Fibroblast of skin of abdomen (primary cell): ENCODE measurements at regions not wholly inside any gene's neighbourhood (a gene's known extent, or its start where the extent isn't known, plus 50 kb on each side); places are given as distances from the start of the nearest gene placed in this dataset.
"Not testable (repeated sequence)": the region's sequence is repeated elsewhere in the genome, so short reads cannot be mapped to it uniquely, and the experiment has no call there.

Experiments
- DNase-seq: peaks from one replicate; pipeline ENCODE4 v3.0.0-alpha.2; 2013

GRCh38 chr11:11003226-11003625 lies 145.4 kb upstream of the ZBED5 start:
- no peak for DNase-seq

- no peak for DNase-seq
These were observed 142.9 kb upstream of the ZBED5 start for GRCh38 chr11:11000579-11001283.

GRCh38 chr11:10998674-10999073 lies 140.8 kb upstream of the ZBED5 start:
- no peak for DNase-seq

GRCh38 chr11:10996678-10997077 lies 138.8 kb upstream of the ZBED5 start:
- no peak for DNase-seq

- no peak for DNase-seq
These were observed 135.8 kb upstream of the ZBED5 start for GRCh38 chr11:10993640-10994039.

- no peak for DNase-seq
These were observed 135.3 kb upstream of the ZBED5 start for GRCh38 chr11:10993186-10993585.

GRCh38 chr11:10991393-10991792 lies 133.5 kb upstream of the ZBED5 start:
- no peak for DNase-seq

- no peak for DNase-seq
These were observed 132.9 kb upstream of the ZBED5 start for GRCh38 chr11:10990637-10991193.

GRCh38 chr11:10990160-10990559 lies 132.3 kb upstream of the ZBED5 start:
- DNase-seq, result no peak

- no peak for DNase-seq
These were observed 128.2 kb upstream of the ZBED5 start for GRCh38 chr11:10986006-10986405.

- no peak for DNase-seq
These were observed 126.9 kb upstream of the ZBED5 start for GRCh38 chr11:10984742-10985141.

GRCh38 chr11:10984250-10984649 lies 126.4 kb upstream of the ZBED5 start:
- no peak for DNase-seq

- DNase-seq, result no peak
These were observed 125.1 kb upstream of the ZBED5 start for GRCh38 chr11:10982704-10983510.

- DNase-seq, result no peak
These were observed 121.7 kb upstream of the ZBED5 start for GRCh38 chr11:10979529-10979928.

- DNase-seq, result no peak
These were observed 120.3 kb upstream of the ZBED5 start for GRCh38 chr11:10978198-10978597.

- DNase-seq, result no peak
These were observed 117.5 kb upstream of the ZBED5 start for GRCh38 chr11:10975287-10975721.

GRCh38 chr11:10973416-10973815 lies 115.6 kb upstream of the ZBED5 start:
- DNase-seq, result no peak

GRCh38 chr11:10970926-10971325 lies 113.1 kb upstream of the ZBED5 start:
- no peak for DNase-seq

- DNase-seq, result no peak
These were observed 111.5 kb upstream of the ZBED5 start for GRCh38 chr11:10969387-10969786.

GRCh38 chr11:10956884-10957283 lies 99.0 kb upstream of the ZBED5 start:
- DNase-seq, result not testable (repeated sequence)

- DNase-seq, result no peak
These were observed 97.8 kb upstream of the ZBED5 start for GRCh38 chr11:10955616-10956015.

GRCh38 chr11:10954184-10954583 lies 96.3 kb upstream of the ZBED5 start:
- no peak for DNase-seq

- DNase-seq, result no peak
These were observed 95.0 kb upstream of the ZBED5 start for GRCh38 chr11:10952872-10953271.

- not testable (repeated sequence) for DNase-seq
These were observed 90.1 kb upstream of the ZBED5 start for GRCh38 chr11:10947935-10948334.
